ENCODE measurements at regions not wholly inside any gene's neighbourhood (a gene's known extent, or its start where the extent isn't known, plus 50 kb on each side); places are given as distances from the start of the nearest gene placed in this dataset.

DNA sequence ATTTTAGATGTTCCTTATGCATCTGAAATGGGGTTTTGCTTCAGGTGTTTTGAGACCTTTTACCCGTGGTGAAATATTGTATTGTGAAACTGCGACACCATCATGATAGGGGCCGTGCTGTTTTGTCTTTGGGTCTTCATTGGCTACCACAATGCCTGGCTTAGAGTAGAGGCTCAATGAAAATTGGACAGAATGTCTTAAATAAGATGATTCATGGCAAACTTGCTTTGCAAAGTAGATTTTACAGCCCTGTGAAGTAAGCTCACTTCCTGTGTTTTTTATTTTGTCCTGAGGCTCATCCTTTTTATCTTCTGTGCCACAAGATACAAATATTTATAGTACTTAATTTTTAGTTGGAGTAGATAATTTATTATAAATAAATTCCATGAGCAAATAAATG lies 111.3 kb upstream of the FRMD6 start:
- TF ChIP-seq, protein P1, sequence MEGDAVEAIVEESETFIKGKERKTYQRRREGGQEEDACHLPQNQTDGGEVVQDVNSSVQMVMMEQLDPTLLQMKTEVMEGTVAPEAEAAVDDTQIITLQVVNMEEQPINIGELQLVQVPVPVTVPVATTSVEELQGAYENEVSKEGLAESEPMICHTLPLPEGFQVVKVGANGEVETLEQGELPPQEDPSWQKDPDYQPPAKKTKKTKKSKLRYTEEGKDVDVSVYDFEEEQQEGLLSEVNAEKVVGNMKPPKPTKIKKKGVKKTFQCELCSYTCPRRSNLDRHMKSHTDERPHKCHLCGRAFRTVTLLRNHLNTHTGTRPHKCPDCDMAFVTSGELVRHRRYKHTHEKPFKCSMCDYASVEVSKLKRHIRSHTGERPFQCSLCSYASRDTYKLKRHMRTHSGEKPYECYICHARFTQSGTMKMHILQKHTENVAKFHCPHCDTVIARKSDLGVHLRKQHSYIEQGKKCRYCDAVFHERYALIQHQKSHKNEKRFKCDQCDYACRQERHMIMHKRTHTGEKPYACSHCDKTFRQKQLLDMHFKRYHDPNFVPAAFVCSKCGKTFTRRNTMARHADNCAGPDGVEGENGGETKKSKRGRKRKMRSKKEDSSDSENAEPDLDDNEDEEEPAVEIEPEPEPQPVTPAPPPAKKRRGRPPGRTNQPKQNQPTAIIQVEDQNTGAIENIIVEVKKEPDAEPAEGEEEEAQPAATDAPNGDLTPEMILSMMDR (IDR thresholded peaks at IDR 0.05; ENCODE audit: borderline replicate concordance, control extremely low read depth, extremely low read depth, insufficient read depth, missing control alignments): no peak
- in situ Hi-C loops (cut with MboI; ENCODE audit: low sequenced_read_pairs, unreplicated experiment): no loop called here
- no peak for DNase-seq (ENCODE audit: low spot score)

DNA sequence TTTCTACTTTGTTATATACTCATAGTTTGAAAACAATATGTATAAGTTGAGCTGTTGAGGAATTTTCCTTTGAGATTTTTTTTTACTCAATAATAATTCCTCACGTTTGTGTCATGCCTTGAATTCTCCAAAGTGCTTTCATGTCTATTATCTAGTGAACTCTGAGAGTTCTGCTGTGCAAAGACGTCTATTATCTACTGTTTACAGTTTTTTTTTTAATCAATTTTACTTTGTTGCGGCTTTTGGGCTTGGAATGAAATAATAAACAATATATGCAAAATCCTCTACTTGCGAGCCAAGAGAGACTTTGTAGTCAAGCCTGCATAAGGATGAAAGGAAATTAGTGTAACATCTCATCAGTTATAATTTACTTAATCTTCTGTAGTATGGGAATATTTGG lies 107.2 kb upstream of the FRMD6 start:
- TF ChIP-seq, protein P1 (IDR thresholded peaks at IDR 0.05; ENCODE audit: borderline replicate concordance, control extremely low read depth, extremely low read depth, insufficient read depth, missing control alignments): no peak
- in situ Hi-C loops (cut with MboI; ENCODE audit: low sequenced_read_pairs, unreplicated experiment): no loop called here
- no peak for DNase-seq (ENCODE audit: low spot score)

DNA sequence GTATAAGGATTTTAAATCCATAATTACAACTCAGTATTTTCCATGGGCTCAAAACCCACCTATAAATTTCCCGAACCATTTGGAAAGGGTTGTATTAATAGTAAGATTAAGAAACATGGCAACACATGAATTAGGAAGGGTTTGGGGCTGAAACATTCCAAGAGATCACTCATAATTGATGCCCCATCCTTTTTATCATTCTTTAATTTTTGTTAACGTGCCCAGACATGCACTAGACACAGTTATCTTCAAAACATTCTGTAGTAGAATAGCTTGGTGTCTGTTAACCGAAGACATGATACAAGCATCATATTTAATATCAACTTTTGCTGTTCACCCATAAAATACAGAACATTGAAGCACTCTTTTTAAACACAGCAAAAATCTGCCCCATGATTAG lies 106.8 kb upstream of the FRMD6 start:
- TF ChIP-seq, protein P1 (IDR thresholded peaks at IDR 0.05; ENCODE audit: borderline replicate concordance, control extremely low read depth, extremely low read depth, insufficient read depth, missing control alignments): no peak
- in situ Hi-C loops (cut with MboI; ENCODE audit: low sequenced_read_pairs, unreplicated experiment): no loop called here
- no peak for DNase-seq (ENCODE audit: low spot score)

DNA sequence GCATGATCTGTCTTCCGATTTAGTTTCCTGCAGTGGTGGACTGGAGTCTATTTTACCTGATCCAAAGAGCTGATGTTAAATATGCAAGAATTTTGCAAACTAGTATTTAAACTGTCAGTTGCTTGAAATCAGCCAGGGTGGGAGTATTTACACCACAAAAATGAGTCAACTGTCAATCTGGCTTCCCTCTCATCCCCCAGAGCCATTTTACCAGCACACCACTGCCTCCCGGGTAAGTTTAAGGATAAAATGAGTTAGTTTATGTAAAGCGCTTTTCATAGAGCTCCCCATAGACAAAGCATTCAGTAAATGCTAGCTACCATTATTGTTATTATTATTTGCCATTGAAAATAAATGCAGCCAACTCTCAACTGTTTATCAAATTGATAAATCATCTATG lies 106.3 kb upstream of the FRMD6 start:
- DNase-seq (ENCODE audit: low spot score): no peak
- in situ Hi-C loops (cut with MboI; ENCODE audit: low sequenced_read_pairs, unreplicated experiment): no loop called here
- TF ChIP-seq, protein P1 (IDR thresholded peaks at IDR 0.05; ENCODE audit: borderline replicate concordance, control extremely low read depth, extremely low read depth, insufficient read depth, missing control alignments): no peak

DNA sequence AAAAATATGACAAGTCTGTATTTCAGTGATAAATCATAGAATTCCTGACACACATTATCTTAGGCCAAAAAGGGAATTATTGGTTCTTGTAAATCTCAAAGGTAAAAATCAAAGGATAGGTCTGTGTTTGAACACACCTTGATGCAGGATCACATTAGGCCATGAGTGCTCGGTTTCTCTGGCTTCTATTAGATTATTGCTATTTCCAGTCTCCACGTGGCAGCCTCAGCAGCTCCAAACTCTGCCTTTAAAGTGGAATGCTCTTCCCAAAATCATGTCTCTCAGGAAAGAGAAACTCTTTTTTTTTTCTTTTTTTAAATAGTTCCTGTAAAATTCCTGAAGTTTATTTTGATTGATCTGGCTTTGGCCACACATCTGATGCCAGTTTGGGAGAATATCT lies 105.6 kb upstream of the FRMD6 start:
- TF ChIP-seq, protein P1 (IDR thresholded peaks at IDR 0.05; ENCODE audit: borderline replicate concordance, control extremely low read depth, extremely low read depth, insufficient read depth, missing control alignments): no peak
- no peak for DNase-seq (ENCODE audit: low spot score)
- in situ Hi-C loops (cut with MboI; ENCODE audit: low sequenced_read_pairs, unreplicated experiment): no loop called here

DNA sequence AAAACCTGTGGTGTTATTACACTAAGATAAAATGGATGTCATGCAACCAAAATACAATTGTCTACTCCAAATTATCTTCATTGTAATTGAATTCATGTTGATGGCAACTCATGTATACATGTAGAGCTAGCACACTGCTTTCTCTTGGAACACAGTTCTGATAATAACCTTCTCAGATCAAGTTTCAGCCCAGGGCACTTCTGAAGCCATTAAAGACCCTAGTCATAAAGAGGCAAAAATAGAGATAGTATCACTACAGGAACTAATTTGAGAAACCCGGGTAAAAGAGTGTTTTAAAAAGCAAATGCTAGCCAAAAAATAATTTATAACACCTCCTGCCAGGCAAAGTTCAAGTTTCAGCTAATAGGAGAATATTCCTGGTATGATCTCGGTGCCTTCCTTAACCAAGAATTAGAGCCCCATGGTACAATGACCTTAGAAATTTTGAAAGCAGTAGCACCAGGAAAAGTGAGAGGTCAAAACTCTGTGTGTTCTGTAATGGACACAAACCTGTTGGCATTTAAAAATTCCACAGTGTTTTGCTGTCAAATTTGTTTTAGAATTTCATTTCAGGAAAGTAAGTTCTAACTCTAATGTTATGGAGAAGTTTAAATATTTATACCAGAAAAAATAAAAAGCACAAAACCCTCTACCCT lies 105.0 kb upstream of the FRMD6 start:
- TF ChIP-seq, protein P1 (IDR thresholded peaks at IDR 0.05; ENCODE audit: borderline replicate concordance, control extremely low read depth, extremely low read depth, insufficient read depth, missing control alignments): no peak

More for the DNA sequence above, 105.0 kb upstream of the FRMD6 start:
- in situ Hi-C loops (cut with MboI; ENCODE audit: low sequenced_read_pairs, unreplicated experiment): no loop called here
- DNase-seq (ENCODE audit: low spot score): no peak

Data from GM13976 (cell line).